RWPE1 (cell line): ENCODE measurements at regions not wholly inside any gene's neighbourhood (a gene's known extent, or its start where the extent isn't known, plus 50 kb on each side); places are given as distances from the start of the nearest gene placed in this dataset.

Source experiments
- CTCF ChIA-PET: fragments of 350-600 bp; sonication (Branson Sonifier 250); formaldehyde crosslinking; extraction: SDS; loops from one replicate; lab custom pipeline; 2021; lab: Yijun Ruan, JAX
- POLR2A ChIA-PET: fragments of 400-600 bp; formaldehyde crosslinking; extraction: SDS; loops from one replicate; lab custom pipeline; 2020; ENCODE audit warnings: antibody characterized with exemption; ENCODE audit not compliant: low non-redundant PET; lab: Yijun Ruan, JAX
- DNase-seq: peaks from one replicate; pipeline ENCODE4 v3.0.0; 2012; ENCODE audit warnings: low spot score
- H3K27ac ChIP-seq: fragments of 450-650 bp; 2 replicates; pipeline ENCODE4 v1.5.1; 2017
- CTCF ChIP-seq: fragments of 450-650 bp; conservative IDR thresholded peaks from 2 replicates; pipeline ENCODE4 v1.5.1; 2017; ENCODE audit warnings: low read depth, mild to moderate bottlenecking

GRCh38 chr18:30754846-30755245, 287.7 kb downstream of the DSC3 start:
- TF ChIP-seq CTCF = no peak
- POLR2A ChIA-PET = no interaction called here
- no peak for DNase-seq
- CTCF ChIA-PET = no interaction called here
- no peak overlapping the region for H3K27ac ChIP-seq

- no peak for DNase-seq
- CTCF ChIA-PET = no interaction called here
- TF ChIP-seq CTCF = no peak
- POLR2A ChIA-PET = no interaction called here
- H3K27ac ChIP-seq = no peak overlapping the region
These were observed 294.0 kb downstream of the DSC3 start for GRCh38 chr18:30748541-30748940.

DNA sequence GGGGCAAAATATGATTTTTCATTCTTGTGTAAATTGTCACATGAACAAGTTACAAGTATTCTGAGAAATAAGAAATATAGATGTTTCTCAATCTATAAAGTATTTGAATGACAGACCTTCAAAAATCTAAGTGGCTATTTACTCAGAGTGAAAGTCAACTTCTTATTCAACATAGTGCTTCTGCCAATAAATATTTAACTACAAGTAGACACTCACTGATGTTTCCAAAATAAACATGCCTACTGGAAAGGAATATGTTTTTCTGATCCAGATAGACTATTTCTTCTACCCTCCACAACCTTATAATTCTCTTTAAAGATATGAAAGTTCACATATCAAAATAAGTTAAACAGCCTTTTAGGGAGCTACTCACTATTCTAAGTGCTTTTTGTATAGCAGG, 296.3 kb downstream of the DSC3 start:
- no peak overlapping the region for H3K27ac ChIP-seq
- no peak for DNase-seq
- TF ChIP-seq CTCF = no peak
- POLR2A ChIA-PET = no interaction called here
- CTCF ChIA-PET = no interaction called here

DNA sequence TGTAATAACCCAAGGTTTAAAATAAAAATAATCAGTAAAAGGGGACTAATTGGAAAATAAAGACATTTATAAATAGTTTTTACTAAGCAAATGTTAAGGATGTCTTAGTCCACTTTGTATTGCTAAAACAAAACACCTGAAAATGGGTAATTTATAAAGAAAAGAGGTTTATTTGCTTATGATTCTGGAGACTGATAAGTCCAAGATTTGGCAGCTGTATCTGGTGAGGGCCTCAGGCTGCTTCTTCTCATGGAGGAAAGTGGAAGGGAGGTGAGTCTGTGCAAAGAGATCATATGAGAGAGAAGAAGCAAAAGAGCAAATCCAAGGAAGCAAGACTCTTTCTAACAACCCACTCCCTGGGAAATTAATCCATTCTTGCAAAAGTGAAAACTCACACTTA, 299.5 kb downstream of the DSC3 start:
- no peak overlapping the region for H3K27ac ChIP-seq
- ChIA-PET CTCF (no interaction called here), POLR2A (no interaction called here)
- TF ChIP-seq CTCF = no peak
- no peak for DNase-seq

DNA sequence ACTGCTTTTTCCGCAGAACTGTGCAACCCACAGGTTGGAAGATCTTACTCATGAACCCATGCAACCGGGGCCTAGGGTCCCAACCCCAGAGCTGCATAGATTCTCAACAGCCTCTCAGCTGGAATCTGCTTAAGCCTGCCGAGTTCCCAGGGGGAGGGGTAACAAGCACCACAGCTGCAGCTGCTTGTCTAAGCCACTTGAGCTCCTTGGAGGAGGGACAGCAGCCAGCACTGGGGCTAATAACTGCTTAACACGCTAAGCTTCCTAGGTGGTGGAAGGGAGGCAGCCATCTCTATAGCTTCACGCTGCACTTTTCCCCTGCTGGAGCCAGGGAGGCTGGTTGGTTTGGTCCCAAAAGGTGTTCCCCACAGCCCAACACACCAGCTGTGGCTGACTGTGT, 311.6 kb downstream of the DSC3 start:
- DNase-seq = no peak
- ChIA-PET CTCF (interaction anchor here (0.6 kb wide), 1 partner anchor 25 kb away, joined by 3 read pairs; no protein-coding TSS in a partner anchor), POLR2A (no interaction called here)
- TF ChIP-seq CTCF = no peak
- H3K27ac ChIP-seq = no peak overlapping the region

DNA sequence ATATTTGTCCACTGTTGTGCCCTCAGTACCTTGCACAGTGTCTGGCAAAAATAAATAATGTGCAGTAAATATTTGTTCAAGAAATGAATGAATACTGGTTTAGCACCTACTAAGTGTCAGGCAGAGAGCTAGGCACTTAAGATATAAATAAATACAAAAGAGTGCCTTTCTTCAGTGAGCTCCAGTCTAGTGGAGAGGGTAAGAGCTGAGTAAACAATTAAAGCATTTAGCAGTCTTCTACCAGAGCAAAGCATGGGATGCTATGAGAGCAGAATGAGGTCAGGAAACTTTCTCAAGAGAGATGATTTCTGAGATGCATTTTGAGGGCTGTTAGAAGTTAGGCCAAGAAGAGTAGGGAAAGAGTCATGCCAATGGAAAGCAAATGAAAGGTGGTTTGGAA, 314.7 kb downstream of the DSC3 start:
- no peak overlapping the region for H3K27ac ChIP-seq
- TF ChIP-seq CTCF = no peak
- no peak for DNase-seq
- ChIA-PET POLR2A (no interaction called here), CTCF (no interaction called here)

- ChIA-PET POLR2A (no interaction called here), CTCF (interaction anchor here (0.6 kb wide), 1 partner anchor 1930 kb away, joined by 4 read pairs; no protein-coding TSS in a partner anchor)
- TF ChIP-seq CTCF = no peak
- no peak overlapping the region for H3K27ac ChIP-seq
- DNase-seq = no peak
These were observed 329.2 kb downstream of the DSC3 start for GRCh38 chr18:30713299-30713698.
